Neural progenitor cell (in vitro differentiated cells): ENCODE measurements at regions not wholly inside any gene's neighbourhood (a gene's known extent, or its start where the extent isn't known, plus 50 kb on each side); places are given as distances from the start of the nearest gene placed in this dataset.
"Not testable (repeated sequence)": the region's sequence is repeated elsewhere in the genome, so short reads cannot be mapped to it uniquely, and the experiment has no call there.

Source experiments
- DNase-seq: peaks from one replicate; pipeline ENCODE4 v3.0.0-alpha.2; 2016; ENCODE audit warnings: low spot score
- H2AFZ ChIP-seq: fragments of 200-600 bp; sonication (generic); replicated peaks from 2 replicates; pipeline ENCODE4 v1.6.1; 2016; ENCODE audit warnings: antibody characterized with exemption
- H3F3A ChIP-seq: fragments of 200-600 bp; sonication (generic); 2 replicates; pipeline ENCODE4 v1.6.1; 2016; ENCODE audit warnings: antibody characterized with exemption, low read depth
- H3K27ac ChIP-seq: fragments of 200-600 bp; sonication (generic); 2 replicates; pipeline ENCODE4 v1.5.1; 2016; ENCODE audit warnings: mild to moderate bottlenecking
- H3K27me3 ChIP-seq: fragments of 200-600 bp; sonication (generic); 2 replicates; pipeline ENCODE4 v1.6.1; 2016; ENCODE audit warnings: mild to moderate bottlenecking, moderate library complexity
- H3K36me3 ChIP-seq: fragments of 200-600 bp; sonication (generic); 2 replicates; pipeline ENCODE4 v1.5.1; 2016
- H3K4me1 ChIP-seq: fragments of 200-600 bp; sonication (generic); 2 replicates; pipeline ENCODE4 v1.6.1; 2016; ENCODE audit warnings: mixed run types
- H3K4me2 ChIP-seq: fragments of 200-600 bp; sonication (generic); 2 replicates; pipeline ENCODE4 v1.6.1; 2016
- H3K4me3 ChIP-seq: fragments of 200-600 bp; sonication (generic); 2 replicates; pipeline ENCODE4 v1.5.1; 2016
- H3K79me2 ChIP-seq: fragments of 200-600 bp; sonication (generic); 2 replicates; pipeline ENCODE4 v1.6.1; 2016; ENCODE audit warnings: low read depth
- H3K9ac ChIP-seq: fragments of 200-600 bp; sonication (generic); 2 replicates; pipeline ENCODE4 v1.6.1; 2016
- H3K9me3 ChIP-seq: fragments of 200-600 bp; sonication (generic); 2 replicates; pipeline ENCODE4 v1.5.1; 2016; ENCODE audit warnings: low read depth
- H4K20me1 ChIP-seq: fragments of 200-600 bp; sonication (generic); 2 replicates; pipeline ENCODE4 v1.6.1; 2016; ENCODE audit warnings: low read depth
- H3K27ac Mint-ChIP-seq: 3 replicates; pipeline ENCODE4 v1.8.0; 2021; ENCODE audit warnings: mixed read lengths
- H3K27me3 Mint-ChIP-seq: 2 replicates; pipeline ENCODE4 v1.8.0; 2022; ENCODE audit warnings: low read depth, mild to moderate bottlenecking, inconsistent platforms, moderate library complexity, mixed read lengths; ENCODE audit not compliant: insufficient read depth
- H3K36me3 Mint-ChIP-seq: 3 replicates; pipeline ENCODE4 v1.8.0; 2021; ENCODE audit warnings: mixed read lengths
- H3K4me1 Mint-ChIP-seq: 3 replicates; pipeline ENCODE4 v1.8.0; 2021; ENCODE audit warnings: mixed read lengths
- H3K4me3 Mint-ChIP-seq: 3 replicates; pipeline ENCODE4 v1.8.0; 2021; ENCODE audit warnings: mild to moderate bottlenecking, moderate library complexity, mixed read lengths
- H3K9me3 Mint-ChIP-seq: 3 replicates; pipeline ENCODE4 v1.8.0; 2020; ENCODE audit warnings: mixed read lengths
- CTCF ChIP-seq: fragments of 200-600 bp; sonication (generic); IDR thresholded peaks from 2 replicates; pipeline ENCODE4 v1.5.1; 2017; ENCODE audit warnings: antibody characterized with exemption, mild to moderate bottlenecking
- EZH2 ChIP-seq: fragments of 200-600 bp; sonication (generic); IDR thresholded peaks from 2 replicates; pipeline ENCODE4 v1.6.1; 2017; ENCODE audit warnings: antibody characterized with exemption, mild to moderate bottlenecking, moderate library complexity
- EZH2phosphoT487 ChIP-seq: fragments of 200-600 bp; sonication (generic); IDR thresholded peaks from 2 replicates; pipeline ENCODE4 v1.6.1; 2017; ENCODE audit warnings: antibody characterized with exemption

GRCh38 chr19:27815985-27816384 is 1397.0 kb downstream of the UQCRFS1 start:
- Histone ChIP-seq H3K27me3 (no peaks in the 10 kb centered on the region), H3K4me3 (no peak overlapping the region), H3K27ac (no peak overlapping the region), H4K20me1 (no peaks in the 10 kb centered on the region), H3K36me3 (no peaks in the 10 kb centered on the region), H3K9me3 (peaks cover 3% of the 10 kb centered on the region), H2AFZ (no peak overlapping the region), H3K79me2 (no peaks in the 10 kb centered on the region), H3K4me1 (no peaks in the 10 kb centered on the region), H3K9ac (no peak overlapping the region), H3K4me2 (no peak overlapping the region), H3F3A (no peaks in the 10 kb centered on the region)
- no peaks in the 10 kb centered on the region for H3K36me3 Mint-ChIP-seq
- no peak overlapping the region for H3K27ac Mint-ChIP-seq
- H3K4me3 Mint-ChIP-seq, result no peak overlapping the region
- H3K27me3 Mint-ChIP-seq, result no peaks in the 10 kb centered on the region
- DNase-seq, result no peak
- H3K9me3 Mint-ChIP-seq, result peaks cover 18% of the 10 kb centered on the region
- TF ChIP-seq CTCF (no peak), EZH2 (no peak), EZH2phosphoT487 (no peak)
- H3K4me1 Mint-ChIP-seq, result no peaks in the 10 kb centered on the region

GRCh38 chr19:27814834-27815233 is 1398.1 kb downstream of the UQCRFS1 start:
- not testable (repeated sequence) for H3K27me3 Mint-ChIP-seq, H3K27ac Mint-ChIP-seq, H3K9me3 ChIP-seq, H3K4me3 ChIP-seq, H3K79me2 ChIP-seq, H3K4me3 Mint-ChIP-seq, H3F3A ChIP-seq, H3K27me3 ChIP-seq, H2AFZ ChIP-seq, H3K4me1 Mint-ChIP-seq, DNase-seq, H4K20me1 ChIP-seq, H3K4me2 ChIP-seq, H3K36me3 ChIP-seq, H3K4me1 ChIP-seq, H3K9ac ChIP-seq, H3K36me3 Mint-ChIP-seq, H3K27ac ChIP-seq
- H3K9me3 Mint-ChIP-seq, result peaks cover 21% of the 10 kb centered on the region

GRCh38 chr19:27814274-27814673 is 1398.7 kb downstream of the UQCRFS1 start:
- H4K20me1 ChIP-seq, H3K4me1 Mint-ChIP-seq, H3K27ac Mint-ChIP-seq, H3K27me3 Mint-ChIP-seq, H3K4me2 ChIP-seq, H3K27ac ChIP-seq, DNase-seq, H3K4me3 Mint-ChIP-seq, H3F3A ChIP-seq, H3K79me2 ChIP-seq, H3K36me3 Mint-ChIP-seq, H3K36me3 ChIP-seq, H3K27me3 ChIP-seq, H2AFZ ChIP-seq, H3K4me3 ChIP-seq, H3K9me3 ChIP-seq, H3K9ac ChIP-seq, H3K4me1 ChIP-seq: not testable (repeated sequence)
- H3K9me3 Mint-ChIP-seq, result peaks cover 21% of the 10 kb centered on the region

- H3K9ac ChIP-seq, result no peak overlapping the region
- no peak overlapping the region for H3K27ac ChIP-seq
- H3K9me3 ChIP-seq, result no peaks in the 10 kb centered on the region
- H4K20me1 ChIP-seq, result no peaks in the 10 kb centered on the region
- H3K4me3 ChIP-seq, result no peak overlapping the region
- no peaks in the 10 kb centered on the region for H3K4me1 Mint-ChIP-seq
- TF ChIP-seq CTCF, result no peak
- no peak for TF ChIP-seq EZH2
- TF ChIP-seq EZH2phosphoT487, result no peak
- H3K4me3 Mint-ChIP-seq, result no peak overlapping the region
- no peak overlapping the region for H3K27ac Mint-ChIP-seq
- H3F3A ChIP-seq, result no peaks in the 10 kb centered on the region
- no peaks in the 10 kb centered on the region for H3K27me3 ChIP-seq
- no peak overlapping the region for H2AFZ ChIP-seq
- no peaks in the 10 kb centered on the region for H3K27me3 Mint-ChIP-seq
- H3K4me1 ChIP-seq, result no peaks in the 10 kb centered on the region
- H3K9me3 Mint-ChIP-seq, result peaks cover 8% of the 10 kb centered on the region
- DNase-seq, result no peak
- H3K4me2 ChIP-seq, result no peak overlapping the region
- peaks cover 1% of the 10 kb centered on the region for H3K36me3 Mint-ChIP-seq
- no peaks in the 10 kb centered on the region for H3K79me2 ChIP-seq
- no peaks in the 10 kb centered on the region for H3K36me3 ChIP-seq
Measured at GRCh38 chr19:27806471-27807070, 1406.4 kb downstream of the UQCRFS1 start.
